GM12878 (cell line): ENCODE measurements at regions not wholly inside any gene's neighbourhood (a gene's known extent, or its start where the extent isn't known, plus 50 kb on each side); places are given as distances from the start of the nearest gene placed in this dataset.

ENCODE experiments used
- ATAC-seq: fragments of 200-7000 bp; cut with Tn5 transposase; 3 replicates; pipeline ENCODE4 v1.9.1; 2020; ENCODE audit warnings: mild to moderate bottlenecking, moderate library complexity
- BruUV-seq: library from RNA; stranded (reverse); fragments of 400-500 nt; replicated peaks from 2 replicates; lab custom pipeline; 2021; lab: Mats Ljungman, UMichigan
- CTCF ChIA-PET: fragments of 300-600 bp; sonication (Branson Sonifier 250); formaldehyde crosslinking; extraction: SDS; loops from one replicate; lab custom pipeline; 2021; ENCODE audit warnings: inconsistent platforms; lab: Yijun Ruan, JAX
- POLR2A ChIA-PET: fragments of 350-600 bp; formaldehyde crosslinking; extraction: SDS; loops from one replicate; lab custom pipeline; 2021; ENCODE audit warnings: inconsistent platforms; lab: Charles Lee
- RAD21 ChIA-PET: fragments of 300-600 bp; sonication (Branson Sonifier 250); formaldehyde crosslinking; loops from one replicate; lab custom pipeline; 2023; ENCODE audit warnings: antibody characterized with exemption; ENCODE audit not compliant: unreplicated experiment; lab: Charles Lee
- SMC1A ChIA-PET: fragments of 300-600 bp; sonication (Branson Sonifier 250); formaldehyde crosslinking; loops from one replicate; lab custom pipeline; 2023; ENCODE audit not compliant: unreplicated experiment, uncharacterized antibody; lab: Charles Lee
- DNase-seq: peaks from one replicate; pipeline ENCODE4 v3.0.0-alpha.2; 2011; ENCODE audit warnings: low read depth, low spot score
- FAIRE-seq: peaks from 3 replicates; lab custom pipeline; 2011; peaks lifted over from hg19 to GRCh38; lab: Jason Lieb, UNC
- H2AFZ ChIP-seq: 2 replicates; pipeline ENCODE4 v1.6.0; 2011; ENCODE audit warnings: low read depth, low read length, control low read depth; ENCODE audit not compliant: control insufficient read depth
- H3K27ac ChIP-seq: 2 replicates; pipeline ENCODE4 v1.5.1; 2011; ENCODE audit warnings: control low read depth; ENCODE audit not compliant: control insufficient read depth, insufficient read depth
- H3K27me3 ChIP-seq, 2 experiments: replicated peaks in 1 of 2; 2 replicates each; pipeline versions ENCODE4 v1.6.0 to v1.6.1; 2011; ENCODE audit warnings: low read length in 1 of 2; ENCODE audit not compliant: control insufficient read depth in 2 of 2, insufficient read depth in 2 of 2
- H3K36me3 ChIP-seq, 2 experiments: 2 replicates each; pipeline ENCODE4 v1.5.1; 2011; ENCODE audit warnings: low read length in 1 of 2; ENCODE audit not compliant: control insufficient read depth in 2 of 2, insufficient read depth in 2 of 2
- H3K4me1 ChIP-seq: 2 replicates; pipeline ENCODE4 v1.6.1; 2011; ENCODE audit warnings: mild to moderate bottlenecking, low read length, moderate library complexity, mixed read lengths; ENCODE audit not compliant: control insufficient read depth, insufficient read depth
- H3K4me2 ChIP-seq: 2 replicates; pipeline ENCODE4 v1.6.0; 2011; ENCODE audit warnings: control low read depth; ENCODE audit not compliant: control insufficient read depth, insufficient read depth
- H3K4me3 ChIP-seq: fragments of 200-600 bp; sonication (generic); 2 replicates; pipeline ENCODE4 v1.5.1; 2016
- H3K79me2 ChIP-seq: 2 replicates; pipeline ENCODE4 v1.6.0; 2011; ENCODE audit warnings: low read length; ENCODE audit not compliant: control insufficient read depth, insufficient read depth
- H3K9ac ChIP-seq: 2 replicates; pipeline ENCODE4 v1.8.0; 2011; ENCODE audit warnings: low read length, control low read depth, mixed read lengths; ENCODE audit not compliant: control insufficient read depth, insufficient read depth
- H3K9me3 ChIP-seq: replicated peaks from 3 replicates; pipeline ENCODE4 v1.5.1; 2011; ENCODE audit warnings: mild to moderate bottlenecking, low read length; ENCODE audit not compliant: control insufficient read depth, insufficient read depth
- H4K20me1 ChIP-seq: 2 replicates; pipeline ENCODE4 v1.6.0; 2011; ENCODE audit not compliant: control insufficient read depth, insufficient read depth
- EP300 ChIP-seq, 2 experiments: fragments of 150-350 bp in 1 of 2; IDR thresholded peaks; 2 replicates each; pipeline ENCODE4 v1.6.1; 2011 to 2012; ENCODE audit warnings: low read depth in 2 of 2, low read length in 2 of 2, borderline replicate concordance in 1 of 2, improper control_type of control experiment in 1 of 2, inconsistent platforms in 1 of 2; ENCODE audit not compliant: control insufficient read depth in 1 of 2
- RUNX3 ChIP-seq: IDR thresholded peaks from 2 replicates; pipeline ENCODE4 v1.6.1; 2012; ENCODE audit warnings: low read length, inconsistent platforms
- ZBTB40 ChIP-seq: fragments of 450-650 bp; IDR thresholded peaks from 2 replicates; pipeline ENCODE4 v1.6.1; 2016; ENCODE audit warnings: mild to moderate bottlenecking, moderate library complexity, borderline replicate concordance
- WGBS: methylation state at CpG from one replicate; pipeline ENCODE4 v1.1.6; 2016; ENCODE audit warnings: low lambda C conversion rate; ENCODE audit not compliant: insufficient replicate concordance, insufficient coverage; ENCODE audit errors: missing lambda C conversion rate; 5-methylcytosine and 5-hydroxymethylcytosine counted together
- in situ Hi-C: fragments of 300-500 bp; cut with MboI; formaldehyde crosslinking; loops from 9 replicates; pipeline ENCODE4 v1.14.3; 2018; ENCODE audit warnings: mixed read lengths
- intact Hi-C: fragments of 100-400 bp; cut with micrococcal nuclease; formaldehyde crosslinking; loops from one replicate; pipeline ENCODE4 v1.14.2; 2022; ENCODE audit not compliant: unreplicated experiment

GRCh38 chr20:50434653-50435396, 75.4 kb upstream of the PTPN1 start:
- SMC1A ChIA-PET: no interaction called here
- no peak for FAIRE-seq
- Histone ChIP-seq H3K27ac (no peak overlapping the region), H3K79me2 (no peaks in the 10 kb centered on the region), H2AFZ (no peak overlapping the region), H3K9ac (no peak overlapping the region), H4K20me1 (no peaks in the 10 kb centered on the region), H3K9me3 (no peaks in the 10 kb centered on the region), H3K4me3 (no peak overlapping the region), H3K27me3 (no peaks in the 10 kb centered on the region), H3K4me1 (no peaks in the 10 kb centered on the region), H3K36me3 (no peaks in the 10 kb centered on the region), H3K4me2 (no peak overlapping the region)
- DNase-seq: no peak
- in situ Hi-C loops (no loop called here), intact Hi-C loops (no loop called here)
- CTCF ChIA-PET: no interaction called here
- TF ChIP-seq ZBTB40: peak; percentile 86
- peak; percentile 25; the same call in 1 of the 2 replicates for TF ChIP-seq RUNX3
- no peak for TF ChIP-seq EP300 (IDR thresholded peaks at IDR 0.05; ENCODE audit: borderline replicate concordance in 1 of 2, control insufficient read depth in 1 of 2, low read depth in 2 of 2, low read length in 2 of 2)
- RAD21 ChIA-PET: no interaction called here
- BruUV-seq: no TSS peak
- 10% methylated on average over 6 of the region's 6 CpGs for WGBS
- no peak for ATAC-seq
- POLR2A ChIA-PET: no interaction called here
